GM18909 (cell line): ENCODE measurements at regions not wholly inside any gene's neighbourhood (a gene's known extent, or its start where the extent isn't known, plus 50 kb on each side); places are given as distances from the start of the nearest gene placed in this dataset.

Experiments
- ATAC-seq: cut with Tn5 transposase; IDR thresholded peaks from one replicate; pipeline ENCODE4 v1.9.1; 2021; ENCODE audit warnings: mild to moderate bottlenecking; ENCODE audit not compliant: unreplicated experiment, poor library complexity

DNA sequence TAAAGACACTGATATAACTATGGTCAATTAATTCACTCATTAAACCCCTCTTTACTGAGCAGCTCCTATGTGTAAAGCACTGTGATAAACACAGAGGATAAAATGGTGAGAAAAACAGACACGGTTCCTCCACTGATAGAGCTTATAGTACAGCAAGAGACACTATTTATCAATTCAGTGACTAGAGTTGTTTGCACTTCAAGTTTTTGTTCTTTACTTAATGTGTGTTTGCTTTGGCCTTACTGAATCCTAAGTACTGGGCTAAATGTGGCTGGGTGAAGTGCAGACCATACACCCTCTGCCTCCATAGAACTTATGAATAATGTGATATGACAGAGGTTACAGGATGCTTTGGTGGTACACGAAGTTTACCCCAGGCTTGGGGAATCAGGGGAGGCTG, 80.1 kb upstream of the ITGA1 start:
- ATAC-seq, result no peak

DNA sequence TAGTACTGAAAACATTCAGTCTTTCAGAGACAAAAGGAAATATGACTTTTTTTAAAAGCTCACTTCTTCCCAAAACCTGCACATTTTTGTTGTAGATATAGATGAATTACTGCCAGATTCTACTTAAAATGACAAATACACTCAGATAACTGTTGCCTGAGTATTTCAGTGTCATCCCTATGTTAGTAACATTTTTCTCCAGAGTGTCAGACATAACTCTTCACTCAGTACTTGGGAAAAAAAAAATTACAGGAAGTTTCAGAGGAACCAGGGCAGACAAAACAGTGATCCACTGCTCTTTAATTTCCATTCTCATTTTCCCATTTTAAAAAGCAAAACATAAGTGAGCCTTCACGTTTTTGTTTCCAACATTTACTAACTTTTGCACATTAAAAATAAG, 79.3 kb upstream of the ITGA1 start:
- ATAC-seq, result no peak

DNA sequence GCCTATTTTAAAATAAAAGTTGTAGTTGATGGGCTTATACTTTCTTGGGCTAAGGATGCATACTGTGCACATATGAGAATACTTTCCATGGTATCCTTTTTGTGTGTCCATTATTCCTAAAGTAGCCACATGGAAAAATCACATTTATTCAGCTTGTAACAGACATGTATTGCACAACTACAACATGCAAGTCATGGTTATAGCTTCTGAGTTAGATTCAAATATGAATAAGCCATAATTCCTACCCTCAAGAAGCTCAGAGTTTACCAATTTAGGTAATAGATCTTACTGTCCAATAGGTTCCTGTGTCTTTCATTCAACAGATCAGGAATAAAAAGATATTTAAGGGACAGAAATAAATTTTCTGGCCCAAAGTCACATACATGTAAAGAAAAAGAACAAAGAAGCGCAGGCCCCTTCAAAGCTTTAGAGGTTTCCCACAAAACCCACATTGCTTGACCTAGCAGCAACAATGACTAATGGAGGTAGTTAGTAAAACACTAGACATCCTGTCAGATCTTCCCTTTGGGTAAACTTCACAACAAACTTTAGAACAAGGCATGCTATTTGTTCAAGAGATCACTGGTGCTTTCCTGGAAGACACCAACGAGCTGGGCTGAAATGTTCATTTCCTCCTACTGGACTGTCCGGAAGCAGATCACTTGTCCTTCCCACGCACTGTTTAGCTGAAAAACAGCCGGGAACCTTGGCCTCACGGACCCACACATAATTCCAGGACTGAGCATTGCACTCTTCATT, 78.4 kb upstream of the ITGA1 start:
- ATAC-seq, result peak; percentile 83

DNA sequence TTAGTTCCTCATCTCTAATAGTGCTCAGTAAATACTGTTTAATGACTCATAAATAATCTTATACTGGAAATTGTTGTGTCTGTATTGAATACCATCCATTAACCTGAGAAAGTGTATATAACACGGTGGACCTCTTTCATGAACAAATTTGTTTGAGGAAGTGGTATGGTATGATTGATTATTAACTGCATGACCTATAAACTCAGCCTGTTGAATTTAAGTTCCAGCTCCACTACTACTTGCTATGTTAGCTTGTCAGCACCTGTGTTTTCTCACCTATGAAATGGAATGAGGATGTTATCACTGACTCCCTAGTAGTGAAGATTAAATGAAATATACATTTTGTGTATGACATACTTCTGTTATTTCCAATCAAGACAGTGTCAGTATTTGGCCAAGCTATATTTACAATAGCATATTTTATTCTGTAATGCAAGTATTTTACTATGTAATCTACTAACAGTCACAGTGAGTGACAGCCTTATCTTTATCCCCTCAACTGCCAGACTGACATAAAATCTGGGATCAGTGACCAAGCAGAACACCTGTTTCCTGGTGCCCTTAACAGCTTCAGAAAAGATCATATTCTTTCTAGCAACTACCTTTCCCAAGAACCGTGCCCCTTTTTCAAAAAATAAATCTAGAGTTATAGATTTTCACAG, 77.3 kb upstream of the ITGA1 start:
- peak; percentile 79 for ATAC-seq

DNA sequence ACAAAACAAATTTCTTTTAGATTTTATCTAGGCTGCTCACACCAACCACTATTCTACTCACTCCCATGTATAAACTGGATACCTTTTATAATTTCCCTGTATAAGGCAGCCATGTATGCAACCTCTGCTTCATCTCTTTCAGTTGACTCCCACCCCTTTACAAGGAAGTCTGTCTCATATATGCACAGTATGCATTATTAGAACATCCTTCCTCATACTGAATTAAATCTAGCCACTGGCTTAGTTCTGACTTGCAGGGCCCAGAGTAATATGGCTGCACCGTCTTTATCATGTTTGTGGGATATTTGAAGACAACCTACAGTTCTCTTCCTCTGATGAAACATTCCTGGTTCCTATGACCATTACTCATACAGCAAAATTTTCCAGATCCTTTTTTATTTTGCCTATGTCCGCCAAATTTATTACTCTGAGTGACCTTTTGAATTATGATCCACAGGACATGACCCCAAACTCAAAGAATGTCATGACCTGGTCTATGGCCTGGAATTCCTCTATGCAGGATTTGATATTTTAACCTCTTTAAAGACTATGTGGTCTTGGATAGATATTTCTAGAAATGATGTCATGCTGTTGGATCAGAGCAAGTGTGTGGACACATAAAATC, 76.6 kb upstream of the ITGA1 start:
- ATAC-seq, result no peak

DNA sequence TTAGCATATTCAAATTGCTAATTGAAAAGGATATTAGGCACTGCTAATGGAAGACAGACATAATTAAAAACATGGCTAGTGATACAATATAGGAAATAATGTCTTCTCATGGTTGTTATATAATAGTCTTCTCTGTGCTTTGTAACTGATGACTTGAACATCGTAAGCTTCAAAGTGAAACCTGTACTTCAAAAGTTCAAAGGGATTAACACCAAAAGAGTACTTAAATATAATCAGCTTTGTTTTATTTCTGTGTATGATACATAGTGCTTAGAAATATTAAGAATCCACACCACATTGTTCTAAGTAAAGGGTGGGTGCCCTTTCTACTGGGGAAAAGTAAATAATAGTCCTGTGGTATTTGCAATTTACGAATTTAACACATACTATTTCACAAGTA, 75.4 kb upstream of the ITGA1 start:
- no peak for ATAC-seq

DNA sequence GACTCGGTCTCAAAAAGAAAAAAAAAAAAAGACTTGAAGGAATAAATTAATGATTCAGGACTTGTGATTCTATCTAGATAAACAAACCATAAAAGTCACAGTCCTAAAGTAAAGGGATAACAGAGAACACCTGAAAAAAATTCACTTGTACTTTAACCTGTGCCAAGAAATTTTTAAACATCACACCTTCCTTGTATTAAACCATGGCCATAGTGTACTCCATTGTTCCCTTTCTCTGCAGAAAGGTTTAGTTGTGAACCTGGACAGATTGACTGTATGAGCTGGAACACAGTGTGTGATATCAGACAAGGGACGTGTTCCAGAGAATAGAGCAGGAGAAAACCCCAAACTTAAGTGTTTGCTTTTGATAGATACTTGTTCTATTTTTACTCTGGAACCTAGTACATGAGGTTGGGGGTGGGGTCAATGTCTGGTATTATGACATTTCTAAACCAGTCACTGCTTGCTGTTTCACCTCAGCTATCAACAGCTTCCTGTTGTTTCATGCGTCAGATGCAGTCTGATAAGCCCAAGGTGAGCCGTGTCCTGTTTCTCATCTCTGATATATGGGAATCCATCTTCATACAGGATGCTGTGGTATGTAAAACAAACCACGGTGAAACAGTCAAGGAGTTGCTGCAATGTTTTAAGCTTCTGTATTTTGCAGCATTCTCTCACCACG, 62.5 kb upstream of the ITGA1 start:
- ATAC-seq, result peak; percentile 91

DNA sequence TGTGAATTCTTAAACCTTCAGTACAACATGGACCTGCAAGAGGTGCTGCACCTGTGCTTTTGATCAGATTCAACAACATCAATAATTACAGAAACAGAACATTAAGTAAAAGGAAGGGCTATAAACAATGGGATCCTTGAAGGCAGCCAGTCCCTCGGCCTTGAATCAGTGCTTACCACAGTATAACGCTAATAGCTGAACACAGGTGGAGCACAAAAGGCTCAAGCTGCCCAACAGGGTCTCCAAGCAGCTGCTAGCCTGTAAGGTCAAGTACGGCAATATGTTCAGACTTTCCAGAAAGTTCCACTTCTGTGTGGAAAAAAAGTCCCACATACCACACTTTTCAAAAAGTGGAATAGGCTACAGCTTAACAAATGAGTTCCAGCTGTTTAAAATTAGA, 61.9 kb upstream of the ITGA1 start:
- ATAC-seq, result peak; percentile 27

DNA sequence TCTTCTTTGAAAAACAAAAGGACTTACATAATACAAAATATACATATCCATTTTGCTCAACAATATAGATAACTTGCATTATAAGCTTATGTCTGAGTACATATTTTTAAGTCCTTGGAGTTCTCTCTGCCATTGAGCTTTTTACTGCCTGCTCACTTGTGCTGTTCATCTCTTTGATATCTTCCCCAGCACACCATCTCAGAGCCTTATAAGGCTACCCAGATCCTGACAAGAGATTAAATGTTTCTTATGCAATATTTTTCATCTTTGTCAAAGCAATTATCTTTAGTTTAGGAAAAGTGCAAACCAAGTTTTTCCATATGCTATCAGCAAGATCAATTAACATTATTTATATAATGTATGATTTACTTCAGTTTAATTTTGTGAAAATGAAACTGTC, 60.7 kb upstream of the ITGA1 start:
- ATAC-seq, result no peak

DNA sequence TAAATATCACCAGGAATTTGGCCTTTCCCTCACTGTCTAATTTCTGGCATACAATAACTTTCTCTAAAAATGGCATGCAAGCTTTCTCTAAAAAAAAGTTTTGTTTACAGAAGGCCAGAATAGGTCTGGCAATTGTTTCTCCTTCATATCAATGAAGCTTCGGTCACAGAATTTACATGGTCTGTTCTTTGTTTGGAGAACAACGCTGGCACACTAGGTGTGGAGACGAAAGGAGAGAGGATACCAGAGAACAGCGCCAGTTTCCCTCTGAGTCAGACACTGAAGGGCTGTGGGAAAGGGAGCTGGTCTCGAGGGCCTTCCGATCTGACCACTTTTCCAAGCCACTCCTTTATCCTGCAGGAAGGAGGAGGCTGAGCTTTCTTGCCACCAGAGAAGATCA, 60.1 kb upstream of the ITGA1 start:
- ATAC-seq, result no peak

DNA sequence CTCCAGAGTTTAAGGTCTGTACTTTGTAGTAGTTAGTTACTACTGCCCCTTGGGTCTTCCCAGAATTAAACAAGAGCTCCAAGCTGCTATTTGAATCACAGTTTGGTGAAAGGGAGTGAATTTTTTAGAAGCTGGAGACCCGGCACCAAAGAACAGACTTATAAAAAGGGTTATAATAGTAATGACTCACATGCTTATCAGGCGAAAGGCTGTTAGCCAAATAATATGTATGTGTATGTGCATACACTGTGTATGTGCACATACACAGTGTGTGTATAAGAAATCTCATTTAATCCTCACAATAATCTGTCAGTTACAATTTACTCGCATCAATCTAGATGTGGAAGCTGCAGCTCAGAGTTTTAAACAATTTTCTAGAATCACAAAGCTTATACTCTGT, 59.5 kb upstream of the ITGA1 start:
- no peak for ATAC-seq

DNA sequence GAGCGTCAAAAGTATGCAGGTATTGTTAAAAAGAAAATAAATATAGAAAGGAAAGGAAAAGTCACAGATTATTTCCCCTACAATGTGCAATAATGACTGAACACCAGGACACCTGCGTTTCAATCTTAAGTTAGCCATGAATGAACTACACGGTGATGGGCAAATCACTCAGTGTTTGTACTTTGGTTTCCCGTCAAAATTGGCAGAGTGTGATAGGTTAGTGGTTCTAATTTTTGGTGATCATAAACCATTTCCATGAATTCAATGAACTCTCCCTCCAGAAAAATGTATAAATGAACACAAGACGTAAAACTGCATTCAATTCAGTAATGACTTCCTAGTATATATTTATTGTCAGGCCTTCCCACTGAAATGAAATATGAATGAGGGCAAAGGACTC, 59.0 kb upstream of the ITGA1 start:
- ATAC-seq, result no peak

DNA sequence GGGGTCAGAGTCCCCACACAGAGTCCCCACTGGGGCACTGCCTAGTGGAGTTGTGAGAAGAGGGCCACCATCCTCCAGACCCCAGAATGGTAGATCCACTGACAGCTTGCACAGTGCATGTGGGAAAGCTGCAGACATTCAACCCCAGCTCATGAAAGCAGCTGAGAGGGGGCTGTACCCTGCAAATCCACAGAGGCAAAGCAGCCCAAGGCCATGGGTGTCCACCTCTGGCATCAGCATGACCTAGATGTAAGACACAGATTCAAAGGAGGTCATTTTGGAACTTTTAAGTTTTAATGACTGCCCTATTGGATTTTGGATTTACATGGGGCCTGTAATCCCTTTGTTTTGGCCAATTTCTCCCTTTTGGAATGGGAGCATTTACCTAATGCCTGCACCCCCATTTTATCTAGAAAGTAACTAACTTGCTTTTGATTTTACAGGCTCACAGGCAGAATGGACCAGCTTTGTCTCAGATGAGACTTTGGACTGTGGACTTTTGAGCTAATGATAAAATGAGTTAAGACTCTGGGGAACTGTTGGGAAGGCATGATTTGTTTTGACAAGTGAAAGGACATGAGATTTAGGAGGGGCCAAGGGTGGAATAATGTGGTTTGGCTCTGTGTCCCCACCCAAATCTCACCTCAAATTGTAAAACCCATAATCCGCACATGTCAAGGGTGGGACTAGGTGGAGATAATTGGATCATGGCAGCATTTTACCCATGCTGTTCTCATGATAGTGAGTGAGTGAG, 56.3 kb upstream of the ITGA1 start:
- ATAC-seq, result no peak

DNA sequence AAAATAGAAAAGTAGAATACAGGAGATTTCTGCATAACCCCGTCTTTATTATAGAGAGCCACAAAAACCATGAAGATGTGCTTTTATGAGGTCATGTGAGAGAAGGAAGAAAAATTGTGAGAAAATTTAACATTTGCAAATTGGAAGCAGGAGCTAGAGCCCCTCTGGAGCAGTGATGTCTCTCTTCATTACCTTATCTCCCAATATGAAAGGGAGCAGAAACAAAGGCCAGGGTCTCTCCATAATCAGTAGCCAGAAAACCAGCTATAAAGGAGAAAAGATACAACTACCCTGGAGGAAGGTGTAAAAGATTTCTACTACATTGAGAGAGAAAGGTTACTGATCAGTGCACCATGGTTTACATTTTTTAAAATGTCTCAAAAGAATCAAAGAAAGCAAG, 53.2 kb upstream of the ITGA1 start:
- ATAC-seq, result no peak

DNA sequence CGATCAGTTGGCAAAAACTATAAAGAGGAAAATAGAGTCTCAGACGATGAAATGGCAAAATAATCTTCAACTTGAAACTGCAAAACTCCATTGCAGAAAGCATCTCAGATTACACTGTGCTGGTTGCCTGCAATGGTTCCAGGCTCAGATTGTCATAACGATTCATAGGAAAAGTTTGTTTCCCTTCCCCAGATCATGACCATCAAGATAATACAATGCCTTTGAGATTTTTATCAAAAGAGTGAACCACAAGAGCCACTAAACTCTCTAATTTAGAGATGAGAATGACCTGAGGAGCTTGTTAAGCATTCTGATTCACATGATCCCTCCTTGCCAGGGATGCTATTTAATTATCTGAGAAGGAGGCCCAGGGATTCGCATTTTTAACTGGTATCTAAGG, 52.6 kb upstream of the ITGA1 start:
- no peak for ATAC-seq
